ENCODE measurements at regions not wholly inside any gene's neighbourhood (a gene's known extent, or its start where the extent isn't known, plus 50 kb on each side); places are given as distances from the start of the nearest gene placed in this dataset.

GRCh38 chr2:35784777-35785176 lies 570.8 kb upstream of the CRIM1 start:
- POLR2A ChIA-PET, result no interaction called here
- intact Hi-C loops (cut with micrococcal nuclease; ENCODE audit: unreplicated experiment), result no loop called here
- no peak overlapping the region for H3K4me3 ChIP-seq (ENCODE audit: low read depth, low read length)

DNA sequence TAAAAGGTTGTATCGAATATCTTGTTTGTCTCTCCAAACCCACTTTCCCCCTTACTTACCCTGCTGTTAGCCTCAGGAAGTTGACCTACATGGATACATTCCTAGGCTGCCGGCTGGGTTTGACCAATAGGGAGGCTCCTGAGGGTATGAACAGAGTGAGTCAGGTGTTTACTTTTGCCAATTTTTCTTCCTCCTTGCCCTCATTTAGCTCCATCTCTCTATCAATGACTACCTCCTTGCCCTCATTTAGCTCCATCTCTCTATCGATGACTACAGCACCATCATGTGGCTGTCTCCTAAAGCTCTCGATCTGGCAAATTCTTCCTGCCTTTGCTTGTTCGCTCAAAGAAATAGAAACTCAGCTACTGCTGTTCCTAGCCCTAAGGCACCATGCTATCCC lies 571.9 kb upstream of the CRIM1 start:
- no peaks in the 10 kb centered on the region for H3K36me3 Mint-ChIP-seq (ENCODE audit: insufficient read depth, unreplicated experiment)
- peak; percentile 35 to 54 for DNase-seq
- Histone ChIP-seq H3K4me1 (no peaks in the 10 kb centered on the region), H3K36me3 (ENCODE audit: control insufficient read depth, insufficient read depth, low read length) (no peaks in the 10 kb centered on the region), H3K27me3 (replicated peaks; ENCODE audit: control insufficient read depth, insufficient read depth, low read length) (no peaks in the 10 kb centered on the region), H3K4me3 (ENCODE audit: low read depth, low read length) (no peak overlapping the region), H3K9me3 (0 out of 2 replicates have a peak, but pooled peaks cover 5% of the 10 kb centered on the region)
- POLR2A ChIA-PET, result no interaction called here
- H3K27ac Mint-ChIP-seq (ENCODE audit: unreplicated experiment), result no peak overlapping the region
- no peaks in the 10 kb centered on the region for H3K4me1 Mint-ChIP-seq (ENCODE audit: low read depth, unreplicated experiment)
- CTCF ChIA-PET, result no interaction called here
- BruUV-seq (replicated peaks), result no TSS peak
- no peaks in the 10 kb centered on the region for H3K9me3 Mint-ChIP-seq (ENCODE audit: unreplicated experiment)
- no peak for TF ChIP-seq CTCF (IDR thresholded peaks at IDR 0.05; ENCODE audit: insufficient read depth in 1 of 2, low read depth in 1 of 2, low read length in 1 of 2, severe bottlenecking in 1 of 2, unreplicated experiment in 1 of 2)
- no peaks in the 10 kb centered on the region for H3K27me3 Mint-ChIP-seq (ENCODE audit: insufficient read depth, unreplicated experiment)
- no peak overlapping the region for H3K4me3 Mint-ChIP-seq (ENCODE audit: unreplicated experiment)
- intact Hi-C loops (cut with micrococcal nuclease; ENCODE audit: unreplicated experiment), result no loop called here

More at GRCh38 chr2:35784777-35785176, 570.8 kb upstream of the CRIM1 start:
- no peak for TF ChIP-seq CTCF (IDR thresholded peaks at IDR 0.05; ENCODE audit: insufficient read depth in 1 of 2, low read depth in 1 of 2, low read length in 1 of 2, severe bottlenecking in 1 of 2, unreplicated experiment in 1 of 2)
- CTCF ChIA-PET, result no interaction called here
- DNase-seq, result no peak
- H3K27me3 Mint-ChIP-seq (ENCODE audit: insufficient read depth, unreplicated experiment), result no peaks in the 10 kb centered on the region
- H3K27ac Mint-ChIP-seq (ENCODE audit: unreplicated experiment), result no peak overlapping the region
- no TSS peak for BruUV-seq (replicated peaks)
- H3K36me3 Mint-ChIP-seq (ENCODE audit: insufficient read depth, unreplicated experiment), result no peaks in the 10 kb centered on the region
- H3K9me3 Mint-ChIP-seq (ENCODE audit: unreplicated experiment), result no peaks in the 10 kb centered on the region
- Histone ChIP-seq H3K9me3 (0 out of 2 replicates have a peak, but pooled peaks cover 5% of the 10 kb centered on the region), H3K27me3 (replicated peaks; ENCODE audit: control insufficient read depth, insufficient read depth, low read length) (no peaks in the 10 kb centered on the region), H3K36me3 (ENCODE audit: control insufficient read depth, insufficient read depth, low read length) (no peaks in the 10 kb centered on the region), H3K4me1 (no peaks in the 10 kb centered on the region)
- H3K4me1 Mint-ChIP-seq (ENCODE audit: low read depth, unreplicated experiment), result no peaks in the 10 kb centered on the region
- H3K4me3 Mint-ChIP-seq (ENCODE audit: unreplicated experiment), result no peak overlapping the region

- H3K4me3 Mint-ChIP-seq (ENCODE audit: unreplicated experiment), result no peak overlapping the region
- H3K9me3 Mint-ChIP-seq (ENCODE audit: unreplicated experiment), result no peaks in the 10 kb centered on the region
- ChIA-PET POLR2A (no interaction called here), CTCF (no interaction called here)
- H3K27ac Mint-ChIP-seq (ENCODE audit: unreplicated experiment), result no peak overlapping the region
- TF ChIP-seq CTCF (IDR thresholded peaks at IDR 0.05; ENCODE audit: insufficient read depth in 1 of 2, low read depth in 1 of 2, low read length in 1 of 2, severe bottlenecking in 1 of 2, unreplicated experiment in 1 of 2), result no peak
- no peaks in the 10 kb centered on the region for H3K27me3 Mint-ChIP-seq (ENCODE audit: insufficient read depth, unreplicated experiment)
- intact Hi-C loops (cut with micrococcal nuclease; ENCODE audit: unreplicated experiment), result no loop called here
- Histone ChIP-seq H3K4me1 (no peaks in the 10 kb centered on the region), H3K9me3 (0 out of 2 replicates have a peak, but pooled peaks cover 4% of the 10 kb centered on the region), H3K4me3 (ENCODE audit: low read depth, low read length) (no peak overlapping the region), H3K27me3 (replicated peaks; ENCODE audit: control insufficient read depth, insufficient read depth, low read length) (no peaks in the 10 kb centered on the region), H3K36me3 (ENCODE audit: control insufficient read depth, insufficient read depth, low read length) (no peaks in the 10 kb centered on the region)
- no peaks in the 10 kb centered on the region for H3K36me3 Mint-ChIP-seq (ENCODE audit: insufficient read depth, unreplicated experiment)
- no TSS peak for BruUV-seq (replicated peaks)
- DNase-seq, result no peak
- no peaks in the 10 kb centered on the region for H3K4me1 Mint-ChIP-seq (ENCODE audit: low read depth, unreplicated experiment)
These were observed 614.0 kb upstream of the CRIM1 start for GRCh38 chr2:35741556-35741955.

Measured in Caco-2 (cell line).